ENCODE measurements at regions not wholly inside any gene's neighbourhood (a gene's known extent, or its start where the extent isn't known, plus 50 kb on each side); places are given as distances from the start of the nearest gene placed in this dataset.

DNA sequence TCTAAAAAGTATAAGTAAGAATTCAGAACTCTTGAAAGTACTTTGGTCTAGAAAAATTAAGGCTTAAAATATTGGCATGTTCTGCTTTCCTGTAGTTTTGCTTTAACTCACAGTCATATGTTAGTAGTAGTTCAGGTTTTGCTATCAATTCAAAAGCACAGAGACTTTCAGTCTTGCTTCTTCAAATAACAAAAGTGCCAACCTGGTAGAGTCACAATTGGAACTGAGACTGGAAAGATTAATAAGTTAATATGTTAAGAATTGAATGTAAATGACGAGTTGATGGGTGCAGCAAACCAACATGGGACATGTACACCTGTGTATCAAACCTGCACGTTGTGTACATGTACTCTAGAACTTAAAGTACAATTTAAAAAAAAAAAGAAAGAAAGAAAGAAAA, 822.3 kb downstream of the MTRR start:
- TF ChIP-seq CBX8 (IDR thresholded peaks at IDR 0.05): no peak
- TF ChIP-seq ZSCAN20 (CRISPR knock-in tag; IDR thresholded peaks at IDR 0.05): no peak
- TF ChIP-seq, protein P1, sequence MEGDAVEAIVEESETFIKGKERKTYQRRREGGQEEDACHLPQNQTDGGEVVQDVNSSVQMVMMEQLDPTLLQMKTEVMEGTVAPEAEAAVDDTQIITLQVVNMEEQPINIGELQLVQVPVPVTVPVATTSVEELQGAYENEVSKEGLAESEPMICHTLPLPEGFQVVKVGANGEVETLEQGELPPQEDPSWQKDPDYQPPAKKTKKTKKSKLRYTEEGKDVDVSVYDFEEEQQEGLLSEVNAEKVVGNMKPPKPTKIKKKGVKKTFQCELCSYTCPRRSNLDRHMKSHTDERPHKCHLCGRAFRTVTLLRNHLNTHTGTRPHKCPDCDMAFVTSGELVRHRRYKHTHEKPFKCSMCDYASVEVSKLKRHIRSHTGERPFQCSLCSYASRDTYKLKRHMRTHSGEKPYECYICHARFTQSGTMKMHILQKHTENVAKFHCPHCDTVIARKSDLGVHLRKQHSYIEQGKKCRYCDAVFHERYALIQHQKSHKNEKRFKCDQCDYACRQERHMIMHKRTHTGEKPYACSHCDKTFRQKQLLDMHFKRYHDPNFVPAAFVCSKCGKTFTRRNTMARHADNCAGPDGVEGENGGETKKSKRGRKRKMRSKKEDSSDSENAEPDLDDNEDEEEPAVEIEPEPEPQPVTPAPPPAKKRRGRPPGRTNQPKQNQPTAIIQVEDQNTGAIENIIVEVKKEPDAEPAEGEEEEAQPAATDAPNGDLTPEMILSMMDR (IDR thresholded peaks at IDR 0.05): no peak
- TF ChIP-seq SREBF2 (IDR thresholded peaks at IDR 0.05): no peak
- no peak for TF ChIP-seq POLR2AphosphoS2 (conservative IDR thresholded peaks at IDR 0.05; ENCODE audit: low read length)
